ENCODE measurements at regions not wholly inside any gene's neighbourhood (a gene's known extent, or its start where the extent isn't known, plus 50 kb on each side); places are given as distances from the start of the nearest gene placed in this dataset.

DNA sequence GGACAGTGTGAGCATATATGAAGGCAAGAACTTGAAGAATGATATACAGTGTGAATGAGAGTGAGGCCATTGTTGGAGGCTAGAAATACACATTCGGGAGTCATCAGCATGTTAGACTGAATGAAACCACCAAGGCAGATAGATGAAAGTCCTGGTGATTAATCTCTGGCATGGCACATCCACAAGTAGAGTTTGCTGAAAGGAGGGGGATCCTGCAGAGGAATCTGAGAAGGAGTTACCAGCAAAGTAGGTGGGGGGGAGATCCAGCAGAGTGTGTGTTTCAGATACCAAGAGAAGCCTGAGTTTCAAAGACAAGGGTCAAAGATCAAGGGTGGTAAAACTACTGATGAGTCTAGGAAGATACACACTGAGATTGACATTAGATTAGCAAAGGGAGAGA lies 426.7 kb upstream of the DCN start:
- no peak for DNase-seq

DNA sequence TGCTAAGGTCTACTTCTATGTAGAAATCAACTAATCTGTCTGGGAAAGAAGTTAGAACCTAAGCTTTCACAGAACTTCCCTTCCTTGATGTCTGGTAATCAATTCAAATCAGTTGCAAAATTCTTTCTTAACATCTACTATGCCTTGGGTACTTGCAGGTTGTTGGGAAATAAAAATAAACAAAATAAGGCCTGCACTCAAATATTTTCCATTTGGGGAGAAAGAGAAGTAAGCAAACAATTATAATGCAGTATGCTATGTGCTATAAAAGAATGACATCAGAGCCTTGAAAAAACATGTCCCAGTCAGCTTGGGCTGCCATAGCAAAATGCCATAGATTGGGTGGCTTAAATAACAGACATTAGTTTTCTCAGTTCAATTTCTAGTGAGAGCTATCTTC lies 425.9 kb upstream of the DCN start:
- no peak for DNase-seq

DNA sequence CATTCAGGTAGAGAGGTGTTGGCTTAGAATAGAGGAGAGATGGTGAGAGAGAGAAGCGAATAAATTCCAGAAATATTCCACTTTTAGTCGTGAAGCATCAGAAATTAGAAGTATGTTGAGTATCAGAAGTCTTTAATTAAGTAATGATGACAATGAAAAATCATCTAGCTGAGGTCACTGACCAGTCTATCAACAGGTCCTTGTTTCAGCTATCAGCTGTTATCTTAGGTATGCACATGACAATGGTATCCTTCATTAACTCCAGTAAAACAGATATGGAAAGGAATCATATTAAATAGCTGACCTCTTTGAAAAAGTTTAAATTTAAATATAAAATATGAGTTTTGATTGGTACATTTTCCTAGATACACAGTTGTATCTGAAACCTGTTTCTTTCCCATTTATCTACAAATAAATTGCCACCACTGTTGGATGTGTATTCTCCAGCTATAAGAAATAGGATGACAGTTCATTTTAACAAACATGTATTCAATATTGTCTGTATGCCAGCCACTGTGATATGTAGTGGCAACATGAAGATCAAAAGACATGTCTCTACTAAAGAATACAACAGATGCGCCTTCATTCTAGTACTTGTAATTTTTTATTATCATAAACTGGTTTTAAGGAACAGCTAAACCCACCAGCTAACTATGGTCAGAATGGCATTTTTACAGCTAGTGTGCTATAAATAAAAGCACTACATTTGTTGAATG lies 424.2 kb upstream of the DCN start:
- DNase-seq = no peak

DNA sequence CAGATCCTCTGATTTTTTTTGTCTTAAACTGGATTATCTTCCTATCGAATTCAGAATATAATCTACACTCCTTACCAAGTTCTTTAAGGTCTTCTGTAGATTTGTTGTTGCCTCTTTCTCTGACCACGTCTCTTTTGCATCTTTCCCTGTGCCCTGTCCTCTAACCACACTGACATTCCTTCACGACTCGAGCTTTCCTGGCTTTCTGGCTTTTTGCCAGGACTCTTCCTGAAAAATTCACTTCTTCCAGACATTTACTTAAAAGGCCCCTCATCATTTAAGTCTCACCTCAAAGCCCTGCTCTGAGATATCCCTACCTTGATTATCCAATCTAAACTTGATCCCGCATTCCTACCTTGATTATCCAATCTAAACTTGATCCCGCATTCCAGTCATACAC lies 422.3 kb upstream of the DCN start:
- no peak for DNase-seq

DNA sequence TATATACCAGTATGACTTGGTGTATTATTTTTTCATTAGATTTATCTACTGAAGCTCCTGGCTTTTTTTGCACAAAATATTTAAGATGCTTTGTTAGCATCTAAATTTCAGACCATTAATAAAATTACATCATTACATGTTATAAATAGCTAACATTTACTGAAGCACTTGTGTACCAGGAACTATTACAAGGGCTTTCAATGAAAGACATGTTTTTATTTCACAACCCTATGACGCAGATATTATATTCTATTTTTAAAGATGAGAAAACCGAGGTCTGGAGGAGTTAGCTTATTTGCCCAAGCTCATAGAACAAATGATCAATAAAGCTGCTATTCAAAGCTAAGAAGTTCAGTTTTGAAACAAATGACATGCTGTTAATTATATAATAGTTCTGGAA lies 420.4 kb upstream of the DCN start:
- DNase-seq = no peak

DNA sequence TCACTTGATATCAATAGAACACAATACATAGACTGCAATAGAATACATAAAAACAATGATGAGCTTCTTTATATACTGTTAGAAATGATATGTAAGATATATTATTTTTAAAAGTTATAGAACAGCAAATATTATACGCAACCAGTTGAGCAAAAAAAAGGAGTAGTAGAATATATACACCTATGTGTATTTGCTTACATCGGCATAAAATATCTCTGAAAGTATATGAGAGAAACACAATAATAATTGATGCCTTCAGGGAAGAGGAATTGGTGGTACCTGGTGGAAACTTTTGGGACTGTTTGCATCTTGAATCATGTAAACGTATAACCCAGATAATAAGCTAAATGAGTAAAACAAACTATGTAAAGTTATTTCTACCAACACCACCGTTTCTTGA lies 418.4 kb upstream of the DCN start:
- no peak for DNase-seq

DNA sequence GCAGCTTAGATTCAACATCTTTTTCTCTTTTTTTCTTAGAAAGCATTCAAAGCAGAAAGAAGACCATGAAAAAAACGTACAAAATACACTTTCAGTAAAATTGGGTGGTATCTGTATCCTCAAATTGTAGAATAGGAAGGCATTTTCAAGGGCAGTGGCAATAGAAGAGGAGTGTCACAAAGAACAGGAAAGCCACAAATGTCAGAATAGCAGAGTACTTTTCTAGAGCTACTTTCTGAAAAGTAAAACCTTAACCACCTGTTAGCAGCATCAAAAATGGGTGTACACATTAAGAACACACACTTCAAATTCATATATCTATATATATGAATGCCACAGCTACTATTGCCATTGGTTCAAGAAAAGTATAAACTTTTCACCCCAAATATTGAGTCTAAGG lies 412.1 kb upstream of the DCN start:
- DNase-seq = no peak

DNA sequence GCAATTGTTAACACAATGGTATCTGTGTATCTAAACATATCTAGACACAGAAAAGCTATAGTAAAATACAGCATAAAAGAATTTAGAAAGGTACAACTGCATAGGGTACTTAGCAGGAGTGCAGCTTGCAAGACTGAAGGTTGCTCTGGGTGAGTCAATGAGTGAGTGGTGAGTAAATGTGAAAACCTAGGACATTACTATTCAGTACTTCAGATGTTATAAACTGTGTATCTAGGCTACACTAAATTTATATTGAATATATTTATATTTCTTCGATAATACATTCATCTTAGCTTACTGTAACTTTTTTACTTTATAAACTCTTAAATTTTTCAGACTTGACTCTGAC lies 409.0 kb upstream of the DCN start:
- no peak for DNase-seq

DNA sequence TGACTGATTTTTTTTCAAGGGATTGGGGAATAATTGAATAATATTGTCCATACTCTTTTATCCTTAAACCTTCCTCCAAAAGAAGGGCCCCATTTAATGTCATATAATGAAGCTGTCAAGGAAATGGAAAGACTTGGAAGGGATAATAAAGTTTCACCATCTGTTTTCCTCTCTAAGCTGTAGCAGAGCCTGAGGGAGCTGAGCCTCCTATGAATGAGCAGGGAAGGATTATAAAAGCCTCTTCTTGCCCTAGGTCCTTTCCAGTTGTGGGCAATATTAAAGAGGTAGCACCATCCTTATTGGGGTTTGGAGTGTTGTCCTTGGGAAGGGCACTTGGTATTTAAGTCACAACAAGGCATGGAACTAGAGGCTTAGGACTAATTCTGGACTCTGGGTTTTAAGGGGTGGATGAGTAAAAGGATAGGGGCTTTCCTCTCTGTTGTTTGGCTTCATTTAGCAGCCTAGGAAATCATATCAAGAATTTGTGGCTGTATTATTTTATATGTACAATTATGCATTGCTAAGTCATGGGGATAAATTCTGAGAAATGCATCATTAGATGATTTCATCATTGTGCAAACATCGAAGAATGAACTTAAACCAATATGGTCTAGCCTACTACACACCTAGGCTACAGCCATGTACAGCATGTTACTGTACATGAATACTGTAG lies 408.5 kb upstream of the DCN start:
- no peak for DNase-seq

DNA sequence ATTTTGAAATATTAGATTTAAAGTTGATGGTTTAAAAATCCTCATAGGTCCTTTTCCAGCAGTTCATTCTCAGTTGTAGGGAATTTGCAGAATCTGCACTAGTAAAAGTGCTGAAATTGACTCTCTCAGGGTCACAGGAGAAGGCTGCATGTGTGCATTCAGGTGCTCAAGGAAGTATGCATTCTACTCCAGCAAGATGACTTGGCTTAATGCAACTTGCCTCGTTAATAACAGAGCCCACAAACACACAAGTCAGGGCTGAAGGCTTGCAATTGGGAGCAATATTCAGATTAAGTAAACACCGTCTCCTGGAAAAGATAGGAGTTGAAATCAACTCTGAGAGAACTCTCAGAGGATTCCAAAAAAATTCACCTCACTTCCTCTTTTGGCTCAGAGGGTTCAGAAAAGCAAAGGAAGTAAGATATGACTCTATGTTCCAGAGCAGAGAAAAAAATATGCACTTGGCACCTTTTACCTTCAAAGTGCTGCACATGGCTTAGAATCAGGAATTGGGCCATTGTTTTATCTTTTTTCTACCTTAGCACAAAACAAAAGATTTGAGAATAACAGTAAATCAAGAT lies 406.3 kb upstream of the DCN start:
- no peak for DNase-seq

DNA sequence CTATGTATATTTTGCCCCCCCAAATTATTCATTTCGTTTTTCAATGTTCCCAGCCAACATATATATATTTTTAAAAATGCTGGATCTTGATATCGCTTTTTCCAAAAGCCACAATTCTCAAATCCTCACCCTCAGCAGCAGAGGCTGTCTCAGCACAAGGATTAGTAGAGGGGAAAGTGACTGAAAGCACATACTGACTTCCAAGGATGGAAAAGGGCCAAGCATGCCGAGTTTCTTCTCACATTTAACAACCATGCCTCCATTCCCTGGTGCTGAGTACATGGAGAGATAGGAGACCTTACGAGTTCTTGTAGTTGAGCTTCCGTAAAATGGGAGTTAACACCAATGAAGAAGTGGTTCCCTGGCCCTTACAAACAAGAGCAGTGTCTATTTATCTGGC lies 403.4 kb upstream of the DCN start:
- DNase-seq = no peak

DNA sequence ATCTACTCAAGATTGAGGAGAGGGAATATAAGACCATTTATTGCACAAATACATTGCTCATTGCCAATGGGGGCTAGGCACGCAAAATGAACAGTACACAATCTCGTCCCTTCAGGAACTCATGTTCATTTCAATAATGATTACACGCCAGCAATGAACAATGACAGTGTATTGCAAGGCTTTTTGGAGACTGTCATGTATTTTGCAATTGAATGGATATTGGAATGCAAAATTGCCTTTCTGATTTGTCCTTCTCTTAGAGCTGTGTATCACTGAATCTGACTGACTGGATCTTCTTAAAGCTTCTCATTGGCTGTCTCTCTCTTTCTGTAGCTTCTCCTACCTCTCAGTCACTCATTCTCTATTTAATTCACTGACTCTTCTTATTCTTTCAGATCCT lies 400.2 kb upstream of the DCN start:
- DNase-seq = no peak

DNA sequence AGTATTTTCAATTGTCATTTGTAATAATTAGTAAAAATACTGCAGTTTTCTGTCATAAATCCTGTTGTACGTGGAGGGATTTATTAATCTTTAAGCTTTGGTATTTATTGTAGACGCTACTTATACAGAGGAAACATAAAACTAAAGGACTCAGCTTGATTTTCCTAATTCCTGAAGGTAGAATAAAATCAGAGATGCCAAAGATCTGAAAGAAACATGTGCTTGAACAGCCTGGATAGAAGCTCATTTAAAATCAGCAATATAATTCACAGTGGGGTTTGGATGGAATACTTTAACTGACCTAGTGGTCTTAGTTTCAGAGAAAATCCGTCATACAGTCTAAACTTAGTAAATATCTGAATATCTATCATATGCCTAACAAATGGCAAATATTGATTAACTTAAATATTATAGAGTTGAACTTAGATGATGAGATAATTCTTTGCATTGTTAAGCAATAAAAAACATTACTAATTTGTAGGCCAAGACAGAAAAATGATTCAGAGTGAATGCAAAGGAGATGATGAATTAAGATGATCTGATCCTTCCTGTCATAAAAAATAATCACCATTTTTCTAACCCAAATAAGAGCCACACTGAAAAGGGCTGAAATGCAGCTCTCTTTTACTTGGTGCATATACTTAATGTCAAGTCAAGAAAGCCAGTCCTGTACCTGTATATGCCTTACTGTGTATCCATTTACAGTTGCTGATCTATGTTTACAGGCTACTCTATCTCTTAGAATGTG lies 397.1 kb upstream of the DCN start:
- DNase-seq = no peak

DNA sequence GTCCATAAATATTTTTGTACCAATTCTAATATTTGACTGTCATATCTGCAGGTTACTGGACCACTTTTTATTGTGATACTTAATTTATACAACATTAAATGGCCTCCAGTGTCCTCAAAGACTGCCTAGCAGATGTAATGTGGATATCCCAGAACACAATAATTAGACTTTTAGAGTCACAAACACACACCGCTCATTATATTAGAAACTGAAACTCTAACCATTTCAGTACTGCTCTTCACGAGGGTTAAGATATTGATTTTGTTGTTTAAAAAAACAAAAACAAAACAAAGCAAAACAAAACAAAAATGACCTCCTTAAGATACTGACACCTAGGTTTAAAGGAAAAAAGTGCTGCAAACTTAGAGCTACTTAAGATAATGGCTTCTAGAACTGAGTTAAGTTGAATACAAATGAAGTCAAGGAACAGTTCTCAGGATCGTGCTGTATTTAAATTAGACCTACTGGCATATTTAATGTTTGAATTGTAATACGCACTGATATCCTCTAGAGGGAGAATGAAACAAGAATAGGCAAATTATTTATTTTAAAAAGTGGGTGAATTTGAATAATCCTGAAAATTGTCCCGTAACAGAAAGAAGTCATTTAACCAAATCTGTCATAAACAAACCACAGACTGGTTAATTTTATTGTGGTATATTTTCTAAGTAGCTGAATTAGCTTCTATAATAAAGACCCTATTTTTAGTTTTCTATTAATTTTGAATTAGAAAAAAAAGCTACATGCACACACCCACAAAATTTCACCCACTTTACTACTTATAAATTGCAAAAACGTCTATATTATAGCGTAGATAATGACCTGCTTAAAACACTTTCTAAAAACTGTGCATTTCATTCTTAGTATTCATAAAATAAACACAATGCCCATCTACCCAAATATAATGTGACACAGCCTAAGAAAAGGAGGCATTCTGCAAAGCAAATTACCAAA lies 395.2 kb upstream of the DCN start:
- DNase-seq = no peak

DNA sequence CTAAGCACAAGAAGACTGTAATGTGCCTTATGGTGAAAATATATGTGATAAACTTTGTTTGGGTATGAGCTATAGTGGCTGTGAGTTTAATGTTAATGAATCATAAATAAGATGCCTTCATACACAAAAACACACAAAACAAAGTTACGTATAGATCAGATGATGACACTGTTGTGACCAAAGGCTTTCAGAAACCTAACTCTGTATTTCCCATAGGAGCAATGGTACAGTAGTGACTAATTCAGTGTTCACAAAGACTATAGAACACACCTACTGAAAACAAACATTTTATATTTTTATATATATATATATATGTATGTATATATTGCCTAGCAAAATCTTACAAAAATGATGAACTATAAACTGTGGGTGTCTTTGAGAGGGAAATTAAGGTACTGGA lies 393.8 kb upstream of the DCN start:
- no peak for DNase-seq

DNA sequence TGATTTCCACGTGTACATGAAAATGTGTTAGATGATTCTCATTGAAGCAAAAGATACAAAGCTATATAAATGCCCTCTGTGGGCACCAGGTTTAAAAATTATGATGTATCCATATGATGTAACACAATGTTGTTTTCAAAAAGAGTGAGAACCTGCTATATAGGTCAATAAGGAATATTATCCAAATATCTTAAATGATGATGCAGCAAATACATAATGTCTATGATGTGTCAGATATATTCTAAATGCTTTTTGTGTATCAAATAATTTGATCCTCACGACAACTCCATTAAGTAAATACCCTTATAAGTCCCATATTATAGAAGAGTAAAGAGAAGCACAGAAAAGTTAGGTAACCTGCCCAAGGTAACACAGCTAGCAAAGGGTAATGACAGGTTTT lies 393.0 kb upstream of the DCN start:
- no peak for DNase-seq

DNA sequence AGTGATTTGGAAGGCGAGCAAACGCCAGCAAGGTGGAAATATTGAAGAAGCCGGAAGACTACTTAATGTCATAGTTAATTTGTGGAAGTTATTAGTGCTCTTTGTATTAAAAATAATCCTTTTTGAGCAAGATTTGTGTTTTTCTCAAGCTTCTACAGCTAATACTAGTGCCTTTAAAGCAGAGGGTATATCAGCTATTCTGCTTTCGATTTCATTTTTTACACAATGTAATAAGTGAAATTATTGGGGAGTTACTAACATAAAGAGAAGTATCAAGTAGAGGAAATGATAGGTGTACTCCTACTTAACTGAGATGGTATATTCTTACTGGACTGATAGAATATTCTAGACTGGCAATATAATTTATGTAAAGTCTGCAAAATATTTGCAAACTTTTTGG lies 392.4 kb upstream of the DCN start:
- no peak for DNase-seq

DNA sequence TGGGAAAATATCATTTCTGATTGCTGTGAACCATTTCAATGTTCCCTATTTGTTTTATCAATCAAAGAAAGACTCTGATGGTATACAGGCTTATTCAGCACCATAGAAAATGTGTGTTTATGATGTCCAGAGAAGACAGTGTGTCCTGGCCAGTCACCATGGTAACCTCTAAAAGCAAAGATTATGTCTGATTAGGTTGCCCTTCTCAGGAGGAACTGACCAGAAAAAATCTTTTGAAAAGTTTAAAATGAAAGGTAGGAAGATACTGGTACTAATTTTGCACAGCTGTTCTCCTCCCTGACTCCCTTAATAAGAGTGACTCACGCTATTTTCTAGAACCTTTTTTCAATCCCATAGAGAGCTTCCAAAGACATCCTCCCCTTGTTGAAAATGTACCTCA lies 391.8 kb upstream of the DCN start:
- no peak for DNase-seq

DNA sequence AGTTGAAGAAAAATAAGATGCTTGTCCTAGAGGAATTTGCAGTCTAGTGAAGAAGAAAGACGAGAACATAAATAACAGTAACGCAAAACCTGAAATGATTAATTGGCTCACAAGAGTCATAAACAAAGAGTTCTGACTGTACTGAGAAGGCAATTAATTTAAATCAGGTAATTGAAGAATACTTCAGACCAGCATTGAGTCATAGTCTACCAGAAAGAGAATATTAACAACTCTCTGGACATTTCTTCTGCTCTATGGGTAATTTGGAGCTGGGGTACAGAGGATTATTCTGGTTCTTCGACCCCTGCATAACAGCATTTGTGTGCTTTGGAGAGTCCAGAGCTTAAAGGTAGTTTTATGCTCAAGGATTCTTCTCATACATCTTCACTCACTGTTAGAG lies 390.3 kb upstream of the DCN start:
- DNase-seq = no peak

DNA sequence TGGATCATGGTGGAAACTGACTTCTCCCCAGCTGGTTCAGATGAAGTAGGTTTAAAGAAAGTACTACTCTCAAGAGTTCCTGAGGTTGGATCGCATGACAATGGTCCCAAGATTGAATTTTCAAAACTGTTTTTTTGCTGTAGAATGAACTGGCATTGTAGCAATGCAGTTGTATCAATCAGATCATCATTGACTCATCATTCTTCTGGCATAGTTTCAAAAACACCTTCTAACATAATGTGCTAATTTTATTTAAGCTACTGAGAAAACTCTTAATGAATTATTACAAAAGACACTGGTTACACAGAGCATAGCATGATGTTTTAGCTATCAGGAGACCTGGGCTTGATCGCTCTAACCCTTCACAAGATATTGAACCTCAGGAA lies 384.5 kb upstream of the DCN start:
- DNase-seq = no peak

DNA sequence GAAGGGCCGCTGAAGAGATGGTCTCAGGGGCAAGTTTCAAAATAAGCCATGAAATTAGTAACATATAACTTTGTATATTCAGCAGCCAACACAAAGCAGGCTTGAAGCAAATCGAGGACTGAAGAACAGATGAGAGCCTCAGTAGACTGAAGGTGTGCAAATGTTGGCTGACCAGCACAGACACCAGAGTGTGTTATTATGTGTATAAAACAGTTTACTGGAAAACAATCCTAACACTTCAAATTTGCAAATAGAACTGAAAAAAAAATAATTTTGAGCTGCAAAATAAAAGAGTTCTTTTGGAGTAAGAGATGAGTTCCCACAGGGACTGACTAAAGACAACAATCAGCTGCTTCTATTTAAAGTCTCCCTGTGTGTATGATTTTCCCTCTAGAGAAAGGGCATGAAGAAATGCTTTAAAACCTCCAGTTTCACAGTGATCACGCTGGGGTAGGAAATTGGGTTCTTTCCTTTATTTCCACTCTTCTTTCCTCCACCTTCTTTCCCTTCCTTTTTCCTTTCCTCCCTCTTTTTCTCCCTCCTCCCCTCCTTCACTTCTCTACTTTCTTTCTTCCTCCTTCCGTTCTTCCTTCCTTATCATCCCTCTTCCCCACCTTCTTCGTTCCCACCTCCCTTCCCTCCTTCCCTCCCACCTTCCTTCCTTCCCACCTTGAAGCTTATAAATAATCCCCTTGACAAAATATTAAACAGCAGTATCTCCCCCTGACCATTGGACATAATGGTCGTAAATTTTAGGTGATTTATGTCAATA lies 383.9 kb upstream of the DCN start:
- DNase-seq = no peak

DNA sequence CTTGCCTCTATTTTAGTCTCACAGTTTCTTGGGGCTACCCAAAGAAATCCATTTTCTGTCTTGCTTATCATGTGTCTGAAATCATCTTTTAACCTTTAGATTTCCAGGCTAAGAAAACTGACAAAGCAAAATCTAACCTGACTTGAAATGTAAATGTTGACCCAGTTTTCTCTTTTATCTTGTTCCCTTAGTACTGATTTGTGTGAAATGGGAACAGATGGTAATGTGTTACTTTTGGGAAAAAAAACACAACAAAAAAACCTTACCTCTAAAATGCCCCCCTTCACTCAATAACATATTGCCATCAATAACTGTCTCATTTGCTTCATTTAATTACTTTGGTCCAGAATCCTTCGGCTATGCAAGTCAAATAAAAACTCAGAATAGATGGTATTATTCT lies 383.2 kb upstream of the DCN start:
- DNase-seq = no peak

All from stimulated activated CD8-positive, alpha-beta memory T cell treated with anti-CD3 and anti-CD28 coated beads, Interleukin-4, amount 100 ng/mL, for 48 hours (primary cell).